ENCODE measurements at regions not wholly inside any gene's neighbourhood (a gene's known extent, or its start where the extent isn't known, plus 50 kb on each side); places are given as distances from the start of the nearest gene placed in this dataset.
"Not testable (repeated sequence)": the region's sequence is repeated elsewhere in the genome, so short reads cannot be mapped to it uniquely, and the experiment has no call there.

DNA sequence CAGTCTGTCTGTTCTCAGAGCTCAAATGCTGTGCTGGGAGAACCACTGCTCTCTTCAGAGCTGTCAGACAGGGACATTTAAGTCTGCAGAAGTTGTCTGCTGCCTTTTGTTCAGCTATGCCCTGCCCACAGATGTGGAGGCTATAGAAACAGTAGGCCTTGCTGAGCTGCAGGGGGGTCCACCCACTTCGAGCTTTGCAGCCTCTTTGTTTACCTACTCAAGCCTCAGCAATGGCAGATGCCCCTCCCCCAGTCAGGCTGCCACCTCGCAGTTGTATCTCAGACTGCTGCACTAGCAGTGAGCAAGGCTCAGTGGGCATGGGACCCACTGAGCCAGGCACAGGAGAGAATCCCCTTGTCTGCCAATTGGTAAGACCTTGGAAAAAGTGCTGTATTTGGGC, 470.0 kb downstream of the TMEM135 start:
- not testable (repeated sequence) for TF ChIP-seq ZNF274 (IDR thresholded peaks at IDR 0.05; ENCODE audit: low read depth, low read length); SUZ12 (IDR thresholded peaks at IDR 0.05; ENCODE audit: extremely low read depth, insufficient read depth, insufficient read length); YY1 (IDR thresholded peaks at IDR 0.05; ENCODE audit: insufficient read depth, insufficient read length)
